GM12874 (cell line): ENCODE measurements at regions not wholly inside any gene's neighbourhood (a gene's known extent, or its start where the extent isn't known, plus 50 kb on each side); places are given as distances from the start of the nearest gene placed in this dataset.

Source experiments
- TF ChIP-seq, protein P1 (sequence below): IDR thresholded peaks from 2 replicates; pipeline ENCODE4 v1.5.1; 2011; ENCODE audit warnings: low read depth, mild to moderate bottlenecking, control low read depth, low read length, moderate library complexity; ENCODE audit not compliant: insufficient read depth

DNA sequence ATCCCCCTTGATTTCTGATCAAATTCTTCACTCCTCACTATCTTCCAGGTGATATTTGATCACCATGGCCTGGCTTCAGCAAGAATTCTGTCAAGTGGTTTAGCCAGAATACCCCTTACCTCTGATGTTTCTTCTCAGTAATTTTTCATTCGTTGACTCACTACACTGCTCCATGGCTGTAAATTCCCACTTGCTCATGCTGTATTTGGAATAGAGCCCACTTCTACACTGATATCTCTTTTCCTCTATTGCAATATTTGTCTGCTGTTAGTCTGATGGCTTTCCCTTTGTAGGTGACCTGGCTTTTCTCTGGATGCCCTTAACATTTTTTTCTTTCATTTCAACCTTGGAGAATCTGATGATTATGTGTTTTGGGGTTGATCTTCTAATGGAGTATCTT lies 73.9 kb upstream of the DIPK2B start:
- TF ChIP-seq, protein P1, sequence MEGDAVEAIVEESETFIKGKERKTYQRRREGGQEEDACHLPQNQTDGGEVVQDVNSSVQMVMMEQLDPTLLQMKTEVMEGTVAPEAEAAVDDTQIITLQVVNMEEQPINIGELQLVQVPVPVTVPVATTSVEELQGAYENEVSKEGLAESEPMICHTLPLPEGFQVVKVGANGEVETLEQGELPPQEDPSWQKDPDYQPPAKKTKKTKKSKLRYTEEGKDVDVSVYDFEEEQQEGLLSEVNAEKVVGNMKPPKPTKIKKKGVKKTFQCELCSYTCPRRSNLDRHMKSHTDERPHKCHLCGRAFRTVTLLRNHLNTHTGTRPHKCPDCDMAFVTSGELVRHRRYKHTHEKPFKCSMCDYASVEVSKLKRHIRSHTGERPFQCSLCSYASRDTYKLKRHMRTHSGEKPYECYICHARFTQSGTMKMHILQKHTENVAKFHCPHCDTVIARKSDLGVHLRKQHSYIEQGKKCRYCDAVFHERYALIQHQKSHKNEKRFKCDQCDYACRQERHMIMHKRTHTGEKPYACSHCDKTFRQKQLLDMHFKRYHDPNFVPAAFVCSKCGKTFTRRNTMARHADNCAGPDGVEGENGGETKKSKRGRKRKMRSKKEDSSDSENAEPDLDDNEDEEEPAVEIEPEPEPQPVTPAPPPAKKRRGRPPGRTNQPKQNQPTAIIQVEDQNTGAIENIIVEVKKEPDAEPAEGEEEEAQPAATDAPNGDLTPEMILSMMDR = no peak

DNA sequence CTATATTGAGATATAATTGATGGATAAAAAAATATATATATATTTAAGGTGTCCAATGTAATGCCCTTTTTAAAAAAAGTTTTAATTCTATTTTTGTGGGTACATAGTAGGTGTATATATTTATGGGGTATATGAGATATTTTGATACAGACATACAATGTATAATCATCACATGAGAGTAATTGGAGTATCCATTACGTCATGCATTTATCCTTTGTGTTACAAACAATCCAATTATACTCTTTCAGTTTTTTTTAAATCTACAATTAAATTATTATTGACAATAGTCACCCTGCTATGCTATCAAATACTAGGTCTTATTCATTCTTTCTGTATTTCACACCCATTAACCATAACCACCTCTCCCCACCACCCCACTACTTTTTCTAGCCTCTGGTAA lies 66.3 kb upstream of the DIPK2B start:
- TF ChIP-seq, protein P1 = no peak

DNA sequence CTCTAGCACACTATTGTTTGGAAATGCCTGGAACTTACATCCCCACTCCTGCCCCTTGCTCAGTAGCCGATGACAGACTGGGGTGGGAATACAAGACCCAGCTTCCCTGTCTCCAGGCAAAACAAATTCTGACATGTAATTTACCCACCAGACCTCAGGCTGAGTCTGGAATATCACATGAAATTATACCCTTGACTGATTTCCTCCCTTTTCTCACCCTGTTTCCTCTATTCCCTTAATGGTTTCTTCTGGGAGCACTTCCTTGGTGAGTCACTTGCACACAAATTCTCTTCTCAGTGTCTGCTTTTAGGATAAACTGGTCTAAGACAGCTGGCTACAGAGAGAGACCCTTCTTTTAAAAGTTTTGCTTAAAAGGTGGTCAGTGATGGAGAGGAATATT lies 65.8 kb upstream of the DIPK2B start:
- TF ChIP-seq, protein P1 = no peak

DNA sequence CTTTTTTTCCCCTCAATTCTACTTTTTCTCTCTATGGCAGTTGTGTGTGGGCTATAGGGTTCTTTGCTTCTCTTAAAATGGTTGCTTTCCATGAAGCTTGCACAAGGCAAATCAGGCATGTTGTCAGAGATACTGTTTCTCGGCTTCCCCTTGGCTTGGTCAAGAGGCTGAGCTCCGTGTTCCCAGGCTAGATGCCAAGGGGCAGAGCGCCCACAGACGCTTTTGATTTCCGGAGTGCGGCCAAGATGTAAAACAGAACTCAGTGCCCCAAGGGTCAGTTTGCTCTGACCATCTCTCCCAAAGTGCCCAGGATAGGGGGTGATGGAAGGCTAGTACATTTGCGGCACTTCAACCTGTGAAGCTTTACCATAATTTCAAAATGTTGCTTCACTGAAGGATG lies 64.2 kb upstream of the DIPK2B start:
- TF ChIP-seq, protein P1 = no peak

DNA sequence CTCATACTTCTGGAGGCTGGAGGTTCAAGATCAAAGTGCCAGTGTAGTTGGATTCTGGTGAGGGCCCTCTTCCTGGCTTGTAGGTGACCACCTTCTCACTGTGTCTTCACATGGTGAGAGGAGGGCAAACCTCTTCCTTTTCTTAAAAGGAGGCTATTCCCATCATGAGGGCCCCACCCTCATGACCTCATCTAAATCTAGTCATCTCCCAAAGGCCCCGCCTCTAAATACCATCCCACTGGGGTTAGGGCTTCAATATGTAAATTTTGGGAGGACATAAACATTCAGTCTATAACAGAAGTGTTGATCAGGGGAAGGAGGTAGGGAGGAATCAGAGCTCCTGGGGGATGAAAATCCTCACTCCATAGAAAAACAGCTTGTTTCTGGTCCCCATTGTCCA lies 60.8 kb upstream of the DIPK2B start:
- TF ChIP-seq, protein P1 = no peak

DNA sequence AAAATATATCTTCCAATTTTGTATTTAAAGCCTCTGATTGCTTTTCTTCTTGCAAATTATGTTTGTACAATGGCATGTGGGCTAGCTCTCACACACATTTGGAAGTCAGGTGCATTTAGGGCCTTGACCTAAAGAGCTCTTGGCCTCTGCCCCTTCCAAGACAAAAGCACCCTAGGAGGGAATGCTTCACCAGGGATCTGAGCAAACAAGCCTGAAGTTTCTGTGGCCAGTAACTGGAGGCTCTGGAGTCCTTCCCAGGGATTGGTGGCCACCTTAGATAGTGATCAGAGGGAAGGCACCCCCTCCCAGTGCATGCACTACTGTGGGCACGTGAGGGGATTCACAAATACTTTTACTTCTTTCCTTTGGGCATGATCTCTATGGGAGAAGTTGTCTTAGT lies 60.3 kb upstream of the DIPK2B start:
- TF ChIP-seq, protein P1 = no peak

DNA sequence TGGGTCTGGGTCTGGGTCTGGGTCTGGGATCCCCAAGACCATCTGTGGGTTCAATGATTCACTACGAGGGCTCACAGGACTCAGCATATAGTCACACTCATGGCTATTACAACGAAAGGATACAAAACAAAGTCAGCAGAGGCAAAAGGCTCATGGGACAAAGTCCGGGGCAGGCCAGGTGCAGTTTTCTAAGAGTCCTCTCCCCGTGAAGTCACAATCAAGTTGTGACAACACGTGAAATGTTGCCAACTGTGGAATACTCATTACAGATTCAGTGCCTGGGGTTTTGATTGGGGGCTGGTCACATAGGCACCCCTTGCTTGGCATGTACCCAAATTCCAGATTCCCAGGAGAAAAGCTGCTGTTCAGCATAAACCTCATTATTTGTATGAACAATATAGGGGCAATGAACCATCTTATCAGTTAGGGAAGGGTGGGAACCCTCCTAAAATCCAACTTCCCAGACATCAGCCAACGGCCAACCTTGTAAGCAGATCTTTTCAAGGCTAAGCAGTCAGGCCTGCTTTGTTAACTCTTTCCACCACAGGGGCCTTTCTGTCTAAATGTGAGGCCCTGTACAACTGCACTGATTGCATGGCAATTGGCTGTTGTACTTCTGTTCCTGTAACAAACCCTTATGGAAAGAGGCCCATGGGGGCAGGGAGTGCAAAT lies 58.2 kb upstream of the DIPK2B start:
- TF ChIP-seq, protein P1 = no peak
